A673 (cell line): ENCODE measurements at regions not wholly inside any gene's neighbourhood (a gene's known extent, or its start where the extent isn't known, plus 50 kb on each side); places are given as distances from the start of the nearest gene placed in this dataset.

Experiments used
- BruUV-seq: library from RNA; stranded (reverse); fragments of 400-500 nt; replicated peaks from 2 replicates; lab custom pipeline; 2021; lab: Mats Ljungman, UMichigan
- CTCF ChIA-PET: fragments of 300-600 bp; sonication (Branson Sonifier 250); formaldehyde crosslinking; loops from one replicate; lab custom pipeline; 2022; ENCODE audit warnings: antibody characterized with exemption; lab: Charles Lee
- POLR2A ChIA-PET: fragments of 300-600 bp; sonication (Branson Sonifier 250); formaldehyde crosslinking; loops from one replicate; lab custom pipeline; 2022; ENCODE audit warnings: antibody characterized with exemption; ENCODE audit not compliant: low non-redundant PET; lab: Charles Lee
- DNase-seq: peaks from one replicate; pipeline ENCODE4 v3.0.0-alpha.2; 2015; ENCODE audit warnings: low spot score
- H3K27ac ChIP-seq: fragments of 200-600 bp; sonication (generic); 2 replicates; pipeline ENCODE4 v1.5.1; 2016; ENCODE audit warnings: mixed run types, low read depth, mild to moderate bottlenecking, mixed read lengths, antibody characterized with exemption, low read length; ENCODE audit not compliant: poor library complexity, severe bottlenecking
- H3K27me3 ChIP-seq: fragments of 200-600 bp; sonication (generic); replicated peaks from 2 replicates; pipeline ENCODE4 v1.6.1; 2017; ENCODE audit warnings: mixed run types, low read depth, mild to moderate bottlenecking, mixed read lengths, antibody characterized with exemption, low read length; ENCODE audit not compliant: insufficient read depth, poor library complexity
- H3K36me3 ChIP-seq: fragments of 200-600 bp; sonication (generic); 2 replicates; pipeline ENCODE4 v1.6.1; 2016; ENCODE audit warnings: mixed run types, mild to moderate bottlenecking, mixed read lengths, antibody characterized with exemption, low read length; ENCODE audit not compliant: insufficient read depth, poor library complexity, severe bottlenecking
- H3K4me1 ChIP-seq: fragments of 200-600 bp; sonication (generic); 2 replicates; pipeline ENCODE4 v1.6.1; 2017; ENCODE audit warnings: mixed run types, mild to moderate bottlenecking, mixed read lengths, antibody characterized with exemption, low read length; ENCODE audit not compliant: insufficient read depth, poor library complexity, severe bottlenecking
- H3K4me3 ChIP-seq: fragments of 200-600 bp; sonication (generic); 2 replicates; pipeline ENCODE4 v1.5.1; 2016; ENCODE audit warnings: low read depth, mixed run types, mild to moderate bottlenecking, mixed read lengths, low read length; ENCODE audit not compliant: poor library complexity, severe bottlenecking
- H3K9me3 ChIP-seq: fragments of 200-600 bp; sonication (generic); 2 replicates; pipeline ENCODE4 v1.6.1; 2016; ENCODE audit warnings: mixed run types, low read depth, mild to moderate bottlenecking, mixed read lengths, antibody characterized with exemption, low read length; ENCODE audit not compliant: poor library complexity, severe bottlenecking
- CTCF ChIP-seq: fragments of 300-800, 200-600 bp; sonication (generic); conservative IDR thresholded peaks from 2 replicates; pipeline ENCODE4 v1.5.1; 2017; ENCODE audit warnings: low read depth, mild to moderate bottlenecking, antibody characterized with exemption, low read length, moderate library complexity, mixed read lengths
- EZH2 ChIP-seq: fragments of 200-600 bp; sonication (generic); IDR thresholded peaks from 2 replicates; pipeline ENCODE4 v1.6.1; 2017; ENCODE audit warnings: borderline replicate concordance, low read depth, mild to moderate bottlenecking, mixed read lengths, antibody characterized with exemption, low read length; ENCODE audit not compliant: poor library complexity, severe bottlenecking
- intact Hi-C: fragments of 100-400 bp; cut with micrococcal nuclease; formaldehyde crosslinking; loops from one replicate; pipeline ENCODE4 v1.10.0; 2022; ENCODE audit not compliant: unreplicated experiment

GRCh38 chr15:35925275-35926006, 379.5 kb upstream of the DPH6 start:
- H3K27me3 ChIP-seq = no peaks in the 10 kb centered on the region
- H3K9me3 ChIP-seq = no peaks in the 10 kb centered on the region
- no peak for TF ChIP-seq CTCF
- TF ChIP-seq EZH2 = no peak
- DNase-seq = no peak
- CTCF ChIA-PET = no interaction called here
- POLR2A ChIA-PET = no interaction called here
- H3K4me1 ChIP-seq = no peaks in the 10 kb centered on the region
- no TSS peak for BruUV-seq
- no peaks in the 10 kb centered on the region for H3K36me3 ChIP-seq
- no peak overlapping the region for H3K4me3 ChIP-seq
- no peak overlapping the region for H3K27ac ChIP-seq
- intact Hi-C loops = no loop called here

- intact Hi-C loops = no loop called here
- no TSS peak for BruUV-seq
- CTCF ChIA-PET = no interaction called here
- POLR2A ChIA-PET = no interaction called here
- Histone ChIP-seq H3K4me1 (no peaks in the 10 kb centered on the region), H3K27ac (no peak overlapping the region), H3K4me3 (no peak overlapping the region), H3K9me3 (no peaks in the 10 kb centered on the region), H3K36me3 (no peaks in the 10 kb centered on the region), H3K27me3 (no peaks in the 10 kb centered on the region)
- no peak for DNase-seq
- TF ChIP-seq CTCF (no peak), EZH2 (no peak)
Observed at GRCh38 chr15:35926007-35926380, 380.0 kb upstream of the DPH6 start.

GRCh38 chr15:35928847-35929246, 382.9 kb upstream of the DPH6 start:
- POLR2A ChIA-PET = no interaction called here
- Histone ChIP-seq H3K4me3 (no peak overlapping the region), H3K36me3 (no peaks in the 10 kb centered on the region), H3K9me3 (no peaks in the 10 kb centered on the region), H3K27me3 (no peaks in the 10 kb centered on the region), H3K4me1 (no peaks in the 10 kb centered on the region), H3K27ac (no peak overlapping the region)
- CTCF ChIA-PET = no interaction called here
- BruUV-seq = no TSS peak
- TF ChIP-seq CTCF (no peak), EZH2 (no peak)
- DNase-seq = no peak
- intact Hi-C loops = no loop called here
